BE2C (cell line): ENCODE measurements at regions not wholly inside any gene's neighbourhood (a gene's known extent, or its start where the extent isn't known, plus 50 kb on each side); places are given as distances from the start of the nearest gene placed in this dataset.
"Not testable (repeated sequence)": the region's sequence is repeated elsewhere in the genome, so short reads cannot be mapped to it uniquely, and the experiment has no call there.

ENCODE experiments used
- DNase-seq: peaks from one replicate; pipeline ENCODE4 v3.0.0-alpha.2; 2020
- H3K27me3 ChIP-seq: fragments of 250-450 bp; sonication (Bioruptor Pico); 2 replicates; pipeline ENCODE4 v1.5.1; 2020; ENCODE audit warnings: mild to moderate bottlenecking
- H3K36me3 ChIP-seq: fragments of 250-450 bp; sonication (Bioruptor Pico); 2 replicates; pipeline ENCODE4 v1.5.1; 2020; ENCODE audit warnings: mild to moderate bottlenecking
- H3K4me1 ChIP-seq: fragments of 250-450 bp; sonication (Bioruptor Pico); 2 replicates; pipeline ENCODE4 v1.5.1; 2020
- H3K4me3 ChIP-seq: 2 replicates; pipeline ENCODE4 v1.5.1; 2011; ENCODE audit warnings: low read depth, low read length
- H3K9me3 ChIP-seq: fragments of 250-450 bp; sonication (Bioruptor Pico); 2 replicates; pipeline ENCODE4 v1.5.1; 2020
- CTCF ChIP-seq: IDR thresholded peaks from 2 replicates; pipeline ENCODE4 v1.5.1; 2012; ENCODE audit warnings: mild to moderate bottlenecking, low read depth, low read length

GRCh38 chr10:117763528-117763927 lies 221.0 kb downstream of the EMX2 start:
- Histone ChIP-seq H3K9me3 (no peaks in the 10 kb centered on the region), H3K4me3 (no peak overlapping the region), H3K4me1 (no peaks in the 10 kb centered on the region), H3K36me3 (no peaks in the 10 kb centered on the region), H3K27me3 (peaks cover 7% of the 10 kb centered on the region)
- no peak for TF ChIP-seq CTCF
- DNase-seq, result no peak

GRCh38 chr10:117768333-117769042 lies 225.9 kb downstream of the EMX2 start:
- no peak for TF ChIP-seq CTCF
- Histone ChIP-seq H3K36me3 (no peaks in the 10 kb centered on the region), H3K9me3 (no peaks in the 10 kb centered on the region), H3K4me1 (no peaks in the 10 kb centered on the region), H3K27me3 (no peaks in the 10 kb centered on the region), H3K4me3 (no peak overlapping the region)
- DNase-seq, result no peak

- Histone ChIP-seq H3K4me3 (no peak overlapping the region), H3K36me3 (no peaks in the 10 kb centered on the region), H3K27me3 (no peaks in the 10 kb centered on the region), H3K9me3 (no peaks in the 10 kb centered on the region), H3K4me1 (no peaks in the 10 kb centered on the region)
- TF ChIP-seq CTCF, result no peak
- DNase-seq, result no peak
These were observed 233.0 kb downstream of the EMX2 start for GRCh38 chr10:117775526-117775925.

GRCh38 chr10:117777222-117777621 lies 234.7 kb downstream of the EMX2 start:
- DNase-seq, H3K36me3 ChIP-seq, H3K4me3 ChIP-seq, H3K9me3 ChIP-seq, H3K4me1 ChIP-seq, H3K27me3 ChIP-seq: not testable (repeated sequence)

GRCh38 chr10:117778241-117778640 lies 235.7 kb downstream of the EMX2 start:
- H3K27me3 ChIP-seq, result no peaks in the 10 kb centered on the region
- no peak for TF ChIP-seq CTCF
- H3K4me3 ChIP-seq, result no peak overlapping the region
- no peaks in the 10 kb centered on the region for H3K36me3 ChIP-seq
- no peaks in the 10 kb centered on the region for H3K9me3 ChIP-seq
- no peaks in the 10 kb centered on the region for H3K4me1 ChIP-seq
- no peak for DNase-seq

GRCh38 chr10:117780411-117780810 lies 237.9 kb downstream of the EMX2 start:
- no peaks in the 10 kb centered on the region for H3K27me3 ChIP-seq
- no peak for TF ChIP-seq CTCF
- H3K36me3 ChIP-seq, result no peaks in the 10 kb centered on the region
- H3K4me3 ChIP-seq, result no peak overlapping the region
- DNase-seq, result no peak
- no peaks in the 10 kb centered on the region for H3K9me3 ChIP-seq
- H3K4me1 ChIP-seq, result no peaks in the 10 kb centered on the region
